Right lobe of liver (tissue), 4 donors: ENCODE measurements at regions not wholly inside any gene's neighbourhood (a gene's known extent, or its start where the extent isn't known, plus 50 kb on each side); places are given as distances from the start of the nearest gene placed in this dataset.

Experiments used
- POLR2A ChIP-seq: fragments of 450-650 bp; IDR thresholded peaks from one replicate; pipeline ENCODE4 v1.6.1; 2017; ENCODE audit warnings: antibody characterized with exemption, mild to moderate bottlenecking
- TF ChIP-seq, protein P1 (sequence below), 4 donors: fragments of 200-600 bp in 3 of 4; fragments of 450-650 bp in 1 of 4; IDR thresholded peaks; one replicate each; pipeline versions ENCODE4 v1.5.1 to v1.8.0; 2016 to 2022; ENCODE audit warnings: antibody characterized with exemption in 4 of 4, mild to moderate bottlenecking in 2 of 4
- donor health status: DM: no; HTN: no; CAD: no.
- donor health status: DM: no; HTN: no; CAD: no.
- donor health status: DM: no; HTN: yes; CAD: no.

DNA sequence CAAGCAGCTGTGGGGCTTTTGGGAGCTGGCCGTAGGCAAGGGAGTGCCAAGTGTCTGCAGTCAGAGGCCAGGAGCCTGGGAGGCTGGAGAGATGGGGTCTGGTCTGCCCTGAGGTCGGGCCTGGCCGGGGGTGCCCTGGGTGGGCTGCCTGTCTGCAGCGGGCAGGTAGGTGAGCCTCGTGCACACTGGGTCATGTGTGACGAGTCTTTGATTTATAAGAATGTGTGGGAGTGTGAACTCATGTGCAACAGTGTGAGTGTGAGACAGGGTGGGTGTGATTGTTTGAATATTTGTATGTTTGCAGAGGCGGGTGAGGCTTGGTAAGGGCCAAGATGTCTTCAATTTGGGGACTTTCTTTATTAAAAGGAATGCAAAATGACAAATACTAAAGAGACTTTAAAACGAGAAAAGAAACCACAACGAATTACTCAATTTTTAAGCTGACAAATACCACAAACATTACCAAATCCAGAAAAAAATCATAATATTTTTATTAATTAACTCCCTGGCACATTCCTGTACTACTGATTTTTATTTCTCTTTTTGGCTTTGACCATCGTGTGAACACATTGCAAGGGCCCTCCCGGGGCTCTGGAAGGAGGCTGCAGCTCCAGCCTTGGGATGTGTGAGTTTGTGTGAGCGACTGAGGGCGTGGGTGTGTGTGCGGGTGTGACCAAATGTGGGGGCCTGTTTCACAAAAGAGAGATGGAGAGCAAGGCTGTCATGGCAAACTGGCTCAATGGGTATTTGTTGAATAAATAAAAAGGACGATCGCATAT lies 110.3 kb upstream of the WNT4 start:
- no peak for TF ChIP-seq POLR2A
- TF ChIP-seq, protein P1, sequence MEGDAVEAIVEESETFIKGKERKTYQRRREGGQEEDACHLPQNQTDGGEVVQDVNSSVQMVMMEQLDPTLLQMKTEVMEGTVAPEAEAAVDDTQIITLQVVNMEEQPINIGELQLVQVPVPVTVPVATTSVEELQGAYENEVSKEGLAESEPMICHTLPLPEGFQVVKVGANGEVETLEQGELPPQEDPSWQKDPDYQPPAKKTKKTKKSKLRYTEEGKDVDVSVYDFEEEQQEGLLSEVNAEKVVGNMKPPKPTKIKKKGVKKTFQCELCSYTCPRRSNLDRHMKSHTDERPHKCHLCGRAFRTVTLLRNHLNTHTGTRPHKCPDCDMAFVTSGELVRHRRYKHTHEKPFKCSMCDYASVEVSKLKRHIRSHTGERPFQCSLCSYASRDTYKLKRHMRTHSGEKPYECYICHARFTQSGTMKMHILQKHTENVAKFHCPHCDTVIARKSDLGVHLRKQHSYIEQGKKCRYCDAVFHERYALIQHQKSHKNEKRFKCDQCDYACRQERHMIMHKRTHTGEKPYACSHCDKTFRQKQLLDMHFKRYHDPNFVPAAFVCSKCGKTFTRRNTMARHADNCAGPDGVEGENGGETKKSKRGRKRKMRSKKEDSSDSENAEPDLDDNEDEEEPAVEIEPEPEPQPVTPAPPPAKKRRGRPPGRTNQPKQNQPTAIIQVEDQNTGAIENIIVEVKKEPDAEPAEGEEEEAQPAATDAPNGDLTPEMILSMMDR (IDR thresholded peaks at IDR 0.05): no peak
